ENCODE measurements at regions not wholly inside any gene's neighbourhood (a gene's known extent, or its start where the extent isn't known, plus 50 kb on each side); places are given as distances from the start of the nearest gene placed in this dataset.

DNA sequence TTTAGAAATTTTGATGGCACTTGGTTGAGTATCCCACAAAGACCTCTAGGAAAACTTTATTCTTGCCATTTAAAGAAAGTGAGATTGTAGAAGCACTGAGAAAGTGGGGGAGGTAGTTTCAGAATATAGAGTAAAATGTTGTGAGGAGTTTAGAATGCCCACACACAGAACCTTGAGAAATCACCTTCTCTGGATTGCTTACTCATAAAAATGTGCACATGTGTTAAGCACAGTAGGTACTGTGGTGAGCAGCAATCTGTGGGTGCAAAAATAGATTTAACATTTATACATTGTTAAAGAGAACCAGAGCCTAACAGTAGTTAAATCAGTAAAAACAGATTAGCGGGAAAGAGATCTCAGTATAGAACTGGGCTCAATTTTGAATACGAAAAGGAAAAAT, 201.2 kb upstream of the NWD2 start:
- Histone ChIP-seq H3K27ac (ENCODE audit: low read depth, low read length, poor library complexity, severe bottlenecking) (no peak overlapping the region), H3F3A (ENCODE audit: insufficient read depth, low read length) (no peaks in the 10 kb centered on the region), H3K4me2 (ENCODE audit: low read length) (no peak overlapping the region), H3K9me3 (ENCODE audit: low read length) (no peaks in the 10 kb centered on the region), H3K4me1 (ENCODE audit: insufficient read depth, low read length, severe bottlenecking) (no peaks in the 10 kb centered on the region), H3K4me3 (ENCODE audit: low read depth, low read length, poor library complexity, severe bottlenecking) (no peak overlapping the region), H3K9me2 (ENCODE audit: low read depth, low read length) (no peaks in the 10 kb centered on the region), H4K20me1 (ENCODE audit: insufficient read depth, low read length) (no peaks in the 10 kb centered on the region), H3K36me3 (ENCODE audit: insufficient read depth, low read length) (no peaks in the 10 kb centered on the region), H2AFZ (ENCODE audit: low read length) (no peak overlapping the region), H3K9ac (ENCODE audit: low read length) (no peak overlapping the region), H3K79me2 (ENCODE audit: insufficient read depth, low read length) (no peaks in the 10 kb centered on the region), H3K27me3 (ENCODE audit: insufficient read depth, low read length) (no peaks in the 10 kb centered on the region)
- TF ChIP-seq EZH2 (IDR thresholded peaks at IDR 0.05; ENCODE audit: borderline replicate concordance, low read length) = no peak
- TF ChIP-seq, protein P1, sequence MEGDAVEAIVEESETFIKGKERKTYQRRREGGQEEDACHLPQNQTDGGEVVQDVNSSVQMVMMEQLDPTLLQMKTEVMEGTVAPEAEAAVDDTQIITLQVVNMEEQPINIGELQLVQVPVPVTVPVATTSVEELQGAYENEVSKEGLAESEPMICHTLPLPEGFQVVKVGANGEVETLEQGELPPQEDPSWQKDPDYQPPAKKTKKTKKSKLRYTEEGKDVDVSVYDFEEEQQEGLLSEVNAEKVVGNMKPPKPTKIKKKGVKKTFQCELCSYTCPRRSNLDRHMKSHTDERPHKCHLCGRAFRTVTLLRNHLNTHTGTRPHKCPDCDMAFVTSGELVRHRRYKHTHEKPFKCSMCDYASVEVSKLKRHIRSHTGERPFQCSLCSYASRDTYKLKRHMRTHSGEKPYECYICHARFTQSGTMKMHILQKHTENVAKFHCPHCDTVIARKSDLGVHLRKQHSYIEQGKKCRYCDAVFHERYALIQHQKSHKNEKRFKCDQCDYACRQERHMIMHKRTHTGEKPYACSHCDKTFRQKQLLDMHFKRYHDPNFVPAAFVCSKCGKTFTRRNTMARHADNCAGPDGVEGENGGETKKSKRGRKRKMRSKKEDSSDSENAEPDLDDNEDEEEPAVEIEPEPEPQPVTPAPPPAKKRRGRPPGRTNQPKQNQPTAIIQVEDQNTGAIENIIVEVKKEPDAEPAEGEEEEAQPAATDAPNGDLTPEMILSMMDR (IDR thresholded peaks at IDR 0.05; ENCODE audit: low read length) = no peak

DNA sequence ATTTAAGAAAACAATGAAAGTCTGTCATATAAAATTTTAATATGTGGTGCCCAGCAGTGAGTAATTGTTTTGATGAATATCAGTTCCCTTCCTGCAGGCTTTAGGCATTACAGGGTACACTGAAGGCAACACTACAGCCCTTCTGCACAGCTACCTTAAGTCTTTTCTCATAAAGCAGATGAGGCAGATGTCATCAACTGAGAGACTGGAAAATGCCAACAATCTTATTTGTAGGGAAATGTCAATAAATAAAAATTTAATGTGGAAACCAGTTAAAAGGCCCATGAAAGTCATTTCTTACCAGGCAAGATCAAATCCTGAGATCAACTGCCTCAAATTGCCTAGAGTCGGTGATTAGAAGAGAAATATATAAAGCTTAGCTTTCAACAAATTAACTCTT, 193.4 kb upstream of the NWD2 start:
- Histone ChIP-seq H3K4me1 (ENCODE audit: insufficient read depth, low read length, severe bottlenecking) (no peaks in the 10 kb centered on the region), H3K79me2 (ENCODE audit: insufficient read depth, low read length) (no peaks in the 10 kb centered on the region), H3K9me2 (ENCODE audit: low read depth, low read length) (no peaks in the 10 kb centered on the region), H3K9ac (ENCODE audit: low read length) (no peak overlapping the region), H4K20me1 (ENCODE audit: insufficient read depth, low read length) (no peaks in the 10 kb centered on the region), H3K27ac (ENCODE audit: low read depth, low read length, poor library complexity, severe bottlenecking) (no peak overlapping the region), H3K36me3 (ENCODE audit: insufficient read depth, low read length) (no peaks in the 10 kb centered on the region), H3K4me3 (ENCODE audit: low read depth, low read length, poor library complexity, severe bottlenecking) (no peak overlapping the region), H3K27me3 (ENCODE audit: insufficient read depth, low read length) (no peaks in the 10 kb centered on the region), H3K4me2 (ENCODE audit: low read length) (no peak overlapping the region), H3F3A (ENCODE audit: insufficient read depth, low read length) (no peaks in the 10 kb centered on the region), H3K9me3 (ENCODE audit: low read length) (no peaks in the 10 kb centered on the region), H2AFZ (ENCODE audit: low read length) (no peak overlapping the region)
- TF ChIP-seq, protein P1 (IDR thresholded peaks at IDR 0.05; ENCODE audit: low read length) = no peak
- no peak for TF ChIP-seq EZH2 (IDR thresholded peaks at IDR 0.05; ENCODE audit: borderline replicate concordance, low read length)

DNA sequence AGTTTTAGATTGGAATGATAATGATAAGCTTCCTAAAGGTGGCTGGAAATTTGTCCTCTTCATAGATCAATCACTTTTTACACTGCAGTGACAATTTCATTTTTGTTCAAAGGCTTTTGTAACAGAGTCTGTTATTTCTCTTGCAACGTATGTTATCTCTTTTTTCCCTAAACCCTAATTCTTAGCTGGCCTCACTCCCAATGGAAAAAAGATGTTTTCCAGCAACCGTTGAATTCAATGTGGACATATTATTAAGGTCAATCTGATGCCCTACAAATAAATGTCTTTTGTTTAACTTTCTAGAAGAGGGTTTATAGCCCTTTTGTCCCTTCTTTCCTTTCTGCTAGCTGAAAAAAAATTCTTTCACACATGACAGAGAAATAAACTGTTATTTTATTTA, 192.7 kb upstream of the NWD2 start:
- Histone ChIP-seq H3K9me3 (ENCODE audit: low read length) (no peaks in the 10 kb centered on the region), H3K36me3 (ENCODE audit: insufficient read depth, low read length) (no peaks in the 10 kb centered on the region), H3K9me2 (ENCODE audit: low read depth, low read length) (no peaks in the 10 kb centered on the region), H4K20me1 (ENCODE audit: insufficient read depth, low read length) (no peaks in the 10 kb centered on the region), H3K9ac (ENCODE audit: low read length) (no peak overlapping the region), H3K4me1 (ENCODE audit: insufficient read depth, low read length, severe bottlenecking) (no peaks in the 10 kb centered on the region), H3K27ac (ENCODE audit: low read depth, low read length, poor library complexity, severe bottlenecking) (no peak overlapping the region), H3K4me2 (ENCODE audit: low read length) (no peak overlapping the region), H2AFZ (ENCODE audit: low read length) (no peak overlapping the region), H3F3A (ENCODE audit: insufficient read depth, low read length) (no peaks in the 10 kb centered on the region), H3K79me2 (ENCODE audit: insufficient read depth, low read length) (no peaks in the 10 kb centered on the region), H3K27me3 (ENCODE audit: insufficient read depth, low read length) (no peaks in the 10 kb centered on the region), H3K4me3 (ENCODE audit: low read depth, low read length, poor library complexity, severe bottlenecking) (no peak overlapping the region)
- TF ChIP-seq EZH2 (IDR thresholded peaks at IDR 0.05; ENCODE audit: borderline replicate concordance, low read length) = no peak
- TF ChIP-seq, protein P1 (IDR thresholded peaks at IDR 0.05; ENCODE audit: low read length) = no peak

All from OCI-LY1 (cell line).